Activated T-helper 1 cell treated with Interleukin-2 at 50 U/mL for 16 hours (primary cell): ENCODE measurements at regions not wholly inside any gene's neighbourhood (a gene's known extent, or its start where the extent isn't known, plus 50 kb on each side); places are given as distances from the start of the nearest gene placed in this dataset.
A peak's percentile ranks its signal among the peaks of the same experiment; 100 is the strongest.
"Not testable (repeated sequence)": the region's sequence is repeated elsewhere in the genome, so short reads cannot be mapped to it uniquely, and the experiment has no call there.

Experiments
- DNase-seq: peaks from one replicate; pipeline ENCODE4 v3.0.0-alpha.2; 2020; ENCODE audit warnings: low read depth

GRCh38 chr10:43846968-43847367 is 198.3 kb upstream of the ZNF32 start:
- no peak for DNase-seq

- DNase-seq = no peak
Measured at GRCh38 chr10:43846187-43846680, 197.6 kb upstream of the ZNF32 start.

- DNase-seq = no peak
Measured at GRCh38 chr10:43845121-43845520, 196.4 kb upstream of the ZNF32 start.

GRCh38 chr10:43844221-43844620 is 195.5 kb upstream of the ZNF32 start:
- no peak for DNase-seq

GRCh38 chr10:43843321-43844101 is 194.8 kb upstream of the ZNF32 start:
- no peak for DNase-seq

GRCh38 chr10:43842496-43842895 is 193.8 kb upstream of the ZNF32 start:
- DNase-seq = no peak

- no peak for DNase-seq
Measured at GRCh38 chr10:43842072-43842471, 193.4 kb upstream of the ZNF32 start.

GRCh38 chr10:43839973-43840372 is 191.3 kb upstream of the ZNF32 start:
- no peak for DNase-seq

GRCh38 chr10:43834751-43835150 is 186.1 kb upstream of the ZNF32 start:
- not testable (repeated sequence) for DNase-seq

- no peak for DNase-seq
Measured at GRCh38 chr10:43827853-43828252, 179.2 kb upstream of the ZNF32 start.

- DNase-seq = no peak
Measured at GRCh38 chr10:43825984-43826383, 177.3 kb upstream of the ZNF32 start.

GRCh38 chr10:43825421-43825820 is 176.7 kb upstream of the ZNF32 start:
- no peak for DNase-seq

GRCh38 chr10:43824934-43825333 is 176.3 kb upstream of the ZNF32 start:
- no peak for DNase-seq

GRCh38 chr10:43822631-43823580 is 174.2 kb upstream of the ZNF32 start:
- no peak for DNase-seq

- no peak for DNase-seq
Measured at GRCh38 chr10:43821103-43821502, 172.4 kb upstream of the ZNF32 start.

- no peak for DNase-seq
Measured at GRCh38 chr10:43820663-43821062, 172.0 kb upstream of the ZNF32 start.

GRCh38 chr10:43819464-43820230 is 171.0 kb upstream of the ZNF32 start:
- DNase-seq = no peak

GRCh38 chr10:43818687-43819086 is 170.0 kb upstream of the ZNF32 start:
- DNase-seq = no peak

GRCh38 chr10:43817368-43817767 is 168.7 kb upstream of the ZNF32 start:
- DNase-seq = no peak

GRCh38 chr10:43816351-43817321 is 168.0 kb upstream of the ZNF32 start:
- DNase-seq = peak; percentile 52
